ENCODE measurements at regions not wholly inside any gene's neighbourhood (a gene's known extent, or its start where the extent isn't known, plus 50 kb on each side); places are given as distances from the start of the nearest gene placed in this dataset.

DNA sequence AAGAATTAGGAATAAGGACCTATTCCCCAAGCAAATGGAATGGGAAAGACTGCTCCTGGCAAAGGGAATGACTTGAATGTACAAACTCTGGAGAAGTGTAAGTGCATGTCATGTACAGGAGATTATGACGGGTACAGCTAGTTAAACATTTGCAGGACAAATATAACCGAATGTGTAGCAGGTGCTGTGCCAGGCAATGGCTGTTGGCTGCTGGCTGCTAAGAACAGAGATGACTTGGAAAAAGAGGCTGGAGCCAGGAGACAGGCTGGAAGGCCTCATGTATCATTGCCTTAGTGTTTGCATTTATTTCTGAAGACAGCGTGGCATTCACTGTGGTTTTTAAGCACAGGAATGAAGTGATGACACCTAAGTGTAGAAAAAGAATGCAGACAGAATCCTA, 136.8 kb downstream of the TTC8 start:
- TF ChIP-seq, protein P1, sequence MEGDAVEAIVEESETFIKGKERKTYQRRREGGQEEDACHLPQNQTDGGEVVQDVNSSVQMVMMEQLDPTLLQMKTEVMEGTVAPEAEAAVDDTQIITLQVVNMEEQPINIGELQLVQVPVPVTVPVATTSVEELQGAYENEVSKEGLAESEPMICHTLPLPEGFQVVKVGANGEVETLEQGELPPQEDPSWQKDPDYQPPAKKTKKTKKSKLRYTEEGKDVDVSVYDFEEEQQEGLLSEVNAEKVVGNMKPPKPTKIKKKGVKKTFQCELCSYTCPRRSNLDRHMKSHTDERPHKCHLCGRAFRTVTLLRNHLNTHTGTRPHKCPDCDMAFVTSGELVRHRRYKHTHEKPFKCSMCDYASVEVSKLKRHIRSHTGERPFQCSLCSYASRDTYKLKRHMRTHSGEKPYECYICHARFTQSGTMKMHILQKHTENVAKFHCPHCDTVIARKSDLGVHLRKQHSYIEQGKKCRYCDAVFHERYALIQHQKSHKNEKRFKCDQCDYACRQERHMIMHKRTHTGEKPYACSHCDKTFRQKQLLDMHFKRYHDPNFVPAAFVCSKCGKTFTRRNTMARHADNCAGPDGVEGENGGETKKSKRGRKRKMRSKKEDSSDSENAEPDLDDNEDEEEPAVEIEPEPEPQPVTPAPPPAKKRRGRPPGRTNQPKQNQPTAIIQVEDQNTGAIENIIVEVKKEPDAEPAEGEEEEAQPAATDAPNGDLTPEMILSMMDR (IDR thresholded peaks at IDR 0.05 in 8 of 11, conservative IDR thresholded peaks at IDR 0.05 in 3 of 11): no peak
- no peak for TF ChIP-seq POLR2A (IDR thresholded peaks at IDR 0.05)
- TF ChIP-seq POLR2AphosphoS5 (IDR thresholded peaks at IDR 0.05): no peak
